NT2/D1 (cell line): ENCODE measurements at regions not wholly inside any gene's neighbourhood (a gene's known extent, or its start where the extent isn't known, plus 50 kb on each side); places are given as distances from the start of the nearest gene placed in this dataset.

Source experiments
- SUZ12 ChIP-seq: IDR thresholded peaks from 2 replicates; pipeline ENCODE4 v1.6.1; 2011; ENCODE audit not compliant: insufficient read length, insufficient read depth; ENCODE audit errors: extremely low read depth
- YY1 ChIP-seq: IDR thresholded peaks from 2 replicates; pipeline ENCODE4 v1.6.1; 2011; ENCODE audit not compliant: insufficient read length, insufficient read depth
- ZNF274 ChIP-seq: IDR thresholded peaks from 2 replicates; pipeline ENCODE4 v1.6.1; 2011; ENCODE audit warnings: mild to moderate bottlenecking, low read depth, low read length

- TF ChIP-seq YY1 (no peak), SUZ12 (no peak), ZNF274 (no peak)
Observed at GRCh38 chr6:26226579-26226967, 138.4 kb upstream of the BTN3A2 start.
